Activated CD4-positive, alpha-beta T cell treated with anti-CD3 and anti-CD28 coated beads for 36 hours (primary cell): ENCODE measurements at regions not wholly inside any gene's neighbourhood (a gene's known extent, or its start where the extent isn't known, plus 50 kb on each side); places are given as distances from the start of the nearest gene placed in this dataset.
A peak's percentile ranks its signal among the peaks of the same experiment; 100 is the strongest.

Source experiments
- ATAC-seq: fragments of 200-7000 bp; cut with Tn5 transposase; one replicate; pipeline ENCODE4 v1.10.0; 2021; ENCODE audit warnings: mild to moderate bottlenecking, moderate library complexity
- CTCF ChIA-PET: fragments of 350-600 bp; sonication (Branson Sonifier 250); formaldehyde crosslinking; loops from one replicate; lab custom pipeline; 2021; ENCODE audit warnings: antibody characterized with exemption; lab: Charles Lee
- POLR2A ChIA-PET: fragments of 350-600 bp; sonication (Branson Sonifier 250); formaldehyde crosslinking; loops from one replicate; lab custom pipeline; 2021; ENCODE audit warnings: antibody characterized with exemption, inconsistent platforms; lab: Charles Lee
- DNase-seq: peaks from one replicate; pipeline ENCODE4 v3.0.0-alpha.2; 2020
- H3K27ac Mint-ChIP-seq: one replicate; pipeline ENCODE4 v1.8.0; 2021; ENCODE audit warnings: mixed read lengths
- H3K27me3 Mint-ChIP-seq: one replicate; pipeline ENCODE4 v1.8.0; 2021; ENCODE audit warnings: mixed read lengths
- H3K36me3 Mint-ChIP-seq: one replicate; pipeline ENCODE4 v1.8.0; 2021; ENCODE audit warnings: low read depth, mixed read lengths
- H3K4me1 Mint-ChIP-seq: one replicate; pipeline ENCODE4 v1.8.0; 2021; ENCODE audit warnings: mixed read lengths
- H3K4me3 Mint-ChIP-seq: one replicate; pipeline ENCODE4 v1.8.0; 2021; ENCODE audit warnings: mild to moderate bottlenecking, moderate library complexity, mixed read lengths
- H3K9me3 Mint-ChIP-seq: one replicate; pipeline ENCODE4 v1.8.0; 2021; ENCODE audit warnings: low read depth, mixed read lengths
- intact Hi-C, 2 experiments: fragments of 100-400 bp; cut with DNase I in 1 of 2; cut with micrococcal nuclease in 1 of 2; formaldehyde crosslinking; loops; one replicate each; pipeline versions ENCODE4 v1.14.2 to v1.15.1; 2022 to 2024; cut with DNase I, micrococcal nuclease

DNA sequence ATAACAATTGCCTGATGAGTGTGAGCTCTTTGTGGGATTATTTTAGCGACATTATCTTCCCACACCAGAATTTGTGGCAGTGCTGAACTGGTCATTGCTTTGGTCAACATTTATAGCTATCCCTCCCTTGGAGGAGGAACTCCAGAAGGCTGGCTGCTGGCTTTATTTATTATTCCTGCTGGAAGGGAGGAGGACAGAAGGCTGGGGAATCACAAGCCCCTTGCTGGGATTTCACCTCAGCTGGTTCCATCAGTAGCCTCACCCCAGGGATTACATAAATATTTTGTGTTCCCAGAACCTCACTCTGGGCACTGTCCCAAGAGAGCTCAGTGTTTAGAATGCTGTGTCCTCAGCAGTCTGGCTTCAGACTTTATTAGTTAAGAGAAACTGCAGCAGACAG is 102.8 kb upstream of the C1orf21 start:
- ChIA-PET POLR2A (no interaction called here), CTCF (no interaction called here)
- ATAC-seq (no peak), DNase-seq (no peak)
- Mint-ChIP-seq H3K9me3 (no peaks in the 10 kb centered on the region), H3K27ac (no peak overlapping the region), H3K27me3 (no peaks in the 10 kb centered on the region), H3K36me3 (no peaks in the 10 kb centered on the region), H3K4me3 (no peak overlapping the region), H3K4me1 (no peaks in the 10 kb centered on the region)
- intact Hi-C loops = no loop called here

DNA sequence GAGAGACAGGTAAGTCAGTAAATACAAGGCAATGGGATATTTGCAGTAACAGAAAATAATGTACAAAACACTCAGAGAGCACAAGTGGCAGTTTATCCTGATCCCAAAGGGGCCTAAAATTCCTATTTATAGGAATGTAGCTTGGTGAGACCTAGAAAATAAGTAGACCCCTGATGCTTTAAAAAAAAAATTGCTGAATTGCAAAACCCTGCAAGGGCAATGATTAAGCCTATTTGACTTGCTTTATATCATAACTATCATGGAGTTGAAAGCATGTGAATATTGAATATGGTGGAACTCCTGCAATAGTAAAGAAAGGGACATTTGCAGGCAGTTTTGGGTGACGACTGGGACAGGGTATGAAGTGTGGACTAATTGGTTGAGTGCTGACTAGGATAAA is 101.9 kb upstream of the C1orf21 start:
- Mint-ChIP-seq H3K27ac (no peak overlapping the region), H3K9me3 (no peaks in the 10 kb centered on the region), H3K4me1 (no peaks in the 10 kb centered on the region), H3K36me3 (no peaks in the 10 kb centered on the region), H3K4me3 (no peak overlapping the region), H3K27me3 (no peaks in the 10 kb centered on the region)
- ChIA-PET POLR2A (no interaction called here), CTCF (no interaction called here)
- DNase-seq (no peak), ATAC-seq (no peak)
- intact Hi-C loops = no loop called here

DNA sequence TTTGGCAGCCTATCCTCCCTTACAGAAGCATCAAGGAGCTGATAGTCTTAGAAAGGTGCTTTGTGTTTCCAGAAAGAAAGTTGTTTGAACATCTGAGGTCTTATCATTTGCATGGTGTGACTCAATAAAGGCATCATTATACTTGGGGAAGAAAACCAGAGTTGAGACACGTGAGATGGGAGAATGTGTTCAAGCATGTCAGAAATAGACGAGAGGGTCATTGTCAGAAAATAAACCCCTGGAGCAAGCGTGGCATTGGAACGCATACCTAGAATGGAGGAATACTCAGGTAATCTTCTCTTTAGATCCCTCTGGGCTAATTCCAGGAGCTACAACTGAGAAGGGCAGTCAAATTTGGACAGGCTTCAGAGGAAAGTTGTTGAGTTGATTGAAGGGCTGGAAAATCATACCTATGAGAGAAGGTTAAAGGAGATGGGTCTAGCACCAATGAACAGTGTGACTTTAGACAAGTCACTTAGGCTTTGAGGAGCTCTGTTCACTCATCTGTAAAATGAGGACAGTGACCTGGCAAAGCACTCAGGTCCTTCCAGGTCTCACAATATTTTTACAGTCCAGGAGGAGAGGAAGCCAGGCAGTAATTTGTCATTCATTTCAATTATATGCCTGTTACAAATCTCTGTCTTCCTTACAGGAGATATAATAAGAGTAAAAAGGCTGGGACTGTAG is 101.3 kb upstream of the C1orf21 start:
- no peak overlapping the region for H3K27ac Mint-ChIP-seq
- no peak overlapping the region for H3K4me3 Mint-ChIP-seq
- H3K4me1 Mint-ChIP-seq = no peaks in the 10 kb centered on the region
- H3K9me3 Mint-ChIP-seq = no peaks in the 10 kb centered on the region
- intact Hi-C loops = no loop called here
- H3K36me3 Mint-ChIP-seq = no peaks in the 10 kb centered on the region
- no peaks in the 10 kb centered on the region for H3K27me3 Mint-ChIP-seq
- DNase-seq (no peak), ATAC-seq (no peak)
- POLR2A ChIA-PET = interaction anchor here (0.6 kb wide), 1 partner anchor 522 kb away, joined by 3 read pairs; no protein-coding TSS in a partner anchor
- CTCF ChIA-PET = no interaction called here

DNA sequence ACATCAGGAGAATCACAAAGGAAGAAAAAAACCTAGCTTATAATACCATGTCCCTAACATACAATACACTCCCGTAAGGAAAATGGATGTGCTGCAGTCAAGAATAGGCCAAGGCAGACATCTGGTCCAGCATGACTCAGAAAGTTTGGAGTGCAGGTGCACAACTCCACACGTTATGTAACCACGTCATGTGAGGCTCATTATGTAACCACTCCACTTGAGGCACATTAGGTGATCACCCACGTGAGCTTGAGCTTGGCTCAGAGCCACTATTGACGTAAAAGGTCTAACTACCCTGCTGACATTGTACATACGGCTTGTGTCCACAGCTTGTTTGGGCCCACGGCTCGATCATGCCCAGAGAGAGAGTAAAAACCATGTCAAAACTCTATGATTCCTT is 99.8 kb upstream of the C1orf21 start:
- Mint-ChIP-seq H3K36me3 (no peaks in the 10 kb centered on the region), H3K9me3 (no peaks in the 10 kb centered on the region), H3K4me3 (no peak overlapping the region), H3K27ac (no peak overlapping the region), H3K4me1 (no peaks in the 10 kb centered on the region), H3K27me3 (no peaks in the 10 kb centered on the region)
- CTCF ChIA-PET = interaction anchor here (0.6 kb wide), 1 partner anchor 200 kb away, joined by 3 read pairs; no protein-coding TSS in a partner anchor
- no peak for DNase-seq
- intact Hi-C loops = no loop called here
- ATAC-seq = no peak
- POLR2A ChIA-PET = no interaction called here

DNA sequence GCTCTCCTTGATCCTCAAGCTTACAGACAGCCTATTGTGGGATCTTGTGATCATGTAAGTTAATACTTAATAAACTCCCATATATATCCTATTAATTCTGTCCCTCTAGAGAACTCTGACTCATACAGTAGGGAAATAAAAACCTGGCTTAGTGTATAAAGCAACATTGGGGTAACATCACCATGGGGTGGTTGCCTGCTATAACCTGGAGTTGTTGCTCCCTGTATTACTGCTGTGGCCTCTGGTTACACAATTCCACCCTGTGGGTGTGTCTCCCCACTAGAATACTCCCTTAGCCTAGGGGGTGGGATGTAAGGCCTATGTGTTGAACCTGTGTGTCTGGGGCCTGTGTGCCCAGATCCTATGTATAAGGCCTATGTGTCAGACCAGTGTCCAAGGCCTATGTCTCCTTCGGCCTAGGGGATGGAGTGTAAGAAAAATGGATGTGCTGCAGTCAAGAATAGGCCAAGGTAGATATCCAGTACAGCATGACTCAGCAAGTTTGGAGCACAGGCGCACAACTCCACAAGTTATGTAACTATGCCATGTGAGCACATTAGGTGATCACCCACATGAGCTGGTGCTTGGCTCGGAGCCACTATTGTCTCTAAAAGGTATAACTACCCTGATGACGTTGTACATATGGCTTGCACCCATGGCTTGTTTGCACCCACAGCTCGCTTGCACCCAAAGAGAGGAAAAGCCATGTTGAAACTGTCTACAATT is 96.8 kb upstream of the C1orf21 start:
- POLR2A ChIA-PET = no interaction called here
- CTCF ChIA-PET = no interaction called here
- Mint-ChIP-seq H3K4me1 (no peaks in the 10 kb centered on the region), H3K4me3 (no peak overlapping the region), H3K27me3 (peaks cover 3% of the 10 kb centered on the region), H3K36me3 (no peaks in the 10 kb centered on the region), H3K27ac (no peak overlapping the region), H3K9me3 (no peaks in the 10 kb centered on the region)
- DNase-seq (peak; percentile 6), ATAC-seq (no peak)
- intact Hi-C loops = no loop called here

DNA sequence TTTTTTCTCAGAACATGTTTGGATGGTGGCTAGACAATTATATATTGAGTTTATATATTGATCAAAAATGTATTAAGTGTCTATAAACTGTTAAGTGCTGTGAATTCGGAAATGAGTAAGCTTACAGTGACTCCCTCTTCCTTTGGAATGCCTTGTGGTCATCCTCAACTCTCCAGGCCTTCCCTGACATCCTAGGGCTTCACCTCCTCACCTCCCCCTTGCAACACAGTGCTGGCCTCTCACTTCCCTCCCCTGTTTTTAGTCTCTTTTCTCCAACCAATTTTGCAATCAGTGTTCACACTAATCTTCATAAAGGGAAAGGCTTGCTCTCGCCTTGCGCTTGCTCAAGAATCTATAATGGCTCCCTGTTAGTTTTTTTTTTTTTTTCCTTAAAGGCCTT is 95.1 kb upstream of the C1orf21 start:
- ChIA-PET POLR2A (no interaction called here), CTCF (no interaction called here)
- Mint-ChIP-seq H3K36me3 (no peaks in the 10 kb centered on the region), H3K4me1 (no peaks in the 10 kb centered on the region), H3K4me3 (no peak overlapping the region), H3K27ac (no peak overlapping the region), H3K9me3 (no peaks in the 10 kb centered on the region), H3K27me3 (peaks cover 3% of the 10 kb centered on the region)
- intact Hi-C loops = no loop called here
- no peak for DNase-seq
- no peak for ATAC-seq

DNA sequence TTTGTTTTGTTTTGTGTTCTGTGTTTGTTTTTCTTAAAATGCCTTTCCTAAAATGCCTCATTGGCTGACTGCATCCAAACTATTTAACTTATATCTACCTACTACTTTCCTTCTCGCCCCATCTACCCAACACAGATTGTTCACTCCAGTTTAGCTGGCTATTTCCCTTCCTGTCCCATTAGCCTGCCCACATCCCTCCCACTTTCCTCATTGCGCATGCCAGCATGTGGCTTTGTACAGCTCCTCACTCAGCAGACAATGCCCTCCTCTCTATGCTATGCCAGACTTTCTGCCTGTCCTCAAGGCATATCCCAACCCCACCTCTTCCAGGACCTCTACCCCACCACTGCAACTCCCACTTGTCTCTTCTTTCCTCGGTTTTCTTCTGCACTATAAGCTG is 94.7 kb upstream of the C1orf21 start:
- H3K27ac Mint-ChIP-seq = no peak overlapping the region
- POLR2A ChIA-PET = no interaction called here
- peaks cover 3% of the 10 kb centered on the region for H3K27me3 Mint-ChIP-seq
- no peak for DNase-seq
- CTCF ChIA-PET = no interaction called here
- H3K9me3 Mint-ChIP-seq = no peaks in the 10 kb centered on the region
- H3K4me3 Mint-ChIP-seq = no peak overlapping the region
- intact Hi-C loops = no loop called here
- no peak for ATAC-seq
- no peaks in the 10 kb centered on the region for H3K36me3 Mint-ChIP-seq
- no peaks in the 10 kb centered on the region for H3K4me1 Mint-ChIP-seq

DNA sequence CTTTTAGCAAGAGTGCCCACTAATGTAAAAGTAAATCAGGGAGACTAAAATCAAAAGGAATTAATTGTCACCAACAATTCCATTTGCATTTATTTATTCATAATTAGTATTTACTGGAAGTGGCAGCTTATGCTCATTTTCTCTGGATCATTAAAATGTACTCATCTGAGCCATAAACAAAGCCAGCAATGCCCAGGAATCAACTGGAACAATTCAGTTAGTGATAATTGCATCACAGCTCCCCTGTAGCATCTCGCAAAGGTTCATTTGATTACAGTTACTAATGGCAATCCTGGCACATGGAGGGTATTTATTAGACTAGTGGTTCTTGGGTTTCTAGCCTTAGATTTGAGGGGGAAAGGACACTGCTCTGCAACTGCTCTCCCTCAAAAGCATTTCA is 92.7 kb upstream of the C1orf21 start:
- Mint-ChIP-seq H3K4me1 (no peaks in the 10 kb centered on the region), H3K27ac (no peak overlapping the region), H3K36me3 (no peaks in the 10 kb centered on the region), H3K27me3 (peaks cover 8% of the 10 kb centered on the region), H3K9me3 (no peaks in the 10 kb centered on the region), H3K4me3 (no peak overlapping the region)
- ChIA-PET CTCF (no interaction called here), POLR2A (no interaction called here)
- DNase-seq (no peak), ATAC-seq (no peak)
- intact Hi-C loops = no loop called here

DNA sequence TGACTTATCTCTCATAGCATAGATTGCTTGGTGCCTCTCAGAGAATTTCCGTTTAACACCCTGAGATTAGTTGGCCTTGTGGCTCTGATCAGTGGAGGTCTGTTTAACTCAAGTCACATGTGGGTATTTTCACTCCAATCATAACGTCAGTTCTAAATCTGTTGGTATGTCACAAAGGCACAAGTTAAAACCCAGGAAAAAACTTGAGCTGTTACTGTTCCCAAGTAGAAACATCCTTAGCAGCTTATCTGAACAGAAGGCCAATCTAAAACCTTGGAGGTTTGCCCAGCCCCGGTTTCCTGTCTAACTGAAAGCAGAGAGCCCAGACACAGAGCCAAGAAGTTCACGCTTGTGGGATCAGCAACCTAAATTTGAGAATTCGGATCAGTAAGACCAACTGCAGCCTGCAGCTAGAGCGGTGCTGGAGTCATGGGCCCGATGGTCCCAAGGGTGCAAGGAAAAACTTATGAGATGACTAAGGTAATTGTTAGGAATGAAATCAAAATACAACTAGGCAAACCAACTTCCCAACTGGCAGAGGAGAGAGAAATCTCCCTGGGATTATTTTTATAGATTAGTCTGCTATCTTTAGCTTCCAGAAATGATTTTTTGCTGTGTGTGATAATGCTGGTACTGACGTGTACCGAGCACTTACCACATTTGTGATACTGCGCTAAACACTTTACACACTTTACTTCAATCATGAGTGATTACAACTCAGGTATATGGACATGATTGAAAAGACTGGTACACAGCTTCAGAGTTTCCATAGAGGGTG is 90.2 kb upstream of the C1orf21 start:
- ATAC-seq (no peak), DNase-seq (no peak)
- POLR2A ChIA-PET = interaction anchor here (0.6 kb wide), 1 partner anchor 168 kb away, joined by 3 read pairs; no protein-coding TSS in a partner anchor
- CTCF ChIA-PET = no interaction called here
- H3K9me3 Mint-ChIP-seq = no peaks in the 10 kb centered on the region
- H3K4me3 Mint-ChIP-seq = no peak overlapping the region
- peaks cover 8% of the 10 kb centered on the region for H3K27me3 Mint-ChIP-seq
- no peaks in the 10 kb centered on the region for H3K4me1 Mint-ChIP-seq
- H3K27ac Mint-ChIP-seq = no peak overlapping the region
- intact Hi-C loops = no loop called here
- no peaks in the 10 kb centered on the region for H3K36me3 Mint-ChIP-seq

DNA sequence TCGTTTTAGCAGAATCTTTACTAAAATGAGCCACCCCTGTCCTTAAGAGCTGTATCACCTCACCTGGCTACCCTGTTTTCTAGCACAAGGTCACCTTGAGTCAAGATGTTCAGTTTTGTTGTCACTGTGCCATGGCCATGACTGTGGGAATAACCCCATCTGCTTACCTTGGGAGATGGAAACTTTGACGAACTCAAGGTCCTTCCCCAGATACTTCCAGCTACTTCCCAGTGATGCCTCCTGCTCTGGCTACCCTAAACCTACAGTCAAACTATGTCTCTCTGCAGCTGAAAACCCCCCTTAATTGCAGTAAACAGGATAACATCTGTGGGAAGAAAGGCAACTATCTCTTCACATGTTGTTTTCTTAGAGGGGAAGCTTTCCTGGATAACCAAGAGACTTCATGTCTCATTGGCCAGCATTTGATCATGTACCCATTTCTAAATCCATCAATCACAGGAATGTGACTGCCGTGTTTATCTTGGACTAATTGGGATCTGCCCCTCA is 89.5 kb upstream of the C1orf21 start:
- Mint-ChIP-seq H3K27me3 (peaks cover 8% of the 10 kb centered on the region), H3K4me1 (no peaks in the 10 kb centered on the region), H3K4me3 (no peak overlapping the region), H3K27ac (no peak overlapping the region), H3K36me3 (no peaks in the 10 kb centered on the region), H3K9me3 (no peaks in the 10 kb centered on the region)
- DNase-seq (no peak), ATAC-seq (no peak)
- POLR2A ChIA-PET = no interaction called here
- intact Hi-C loops = no loop called here
- CTCF ChIA-PET = no interaction called here

DNA sequence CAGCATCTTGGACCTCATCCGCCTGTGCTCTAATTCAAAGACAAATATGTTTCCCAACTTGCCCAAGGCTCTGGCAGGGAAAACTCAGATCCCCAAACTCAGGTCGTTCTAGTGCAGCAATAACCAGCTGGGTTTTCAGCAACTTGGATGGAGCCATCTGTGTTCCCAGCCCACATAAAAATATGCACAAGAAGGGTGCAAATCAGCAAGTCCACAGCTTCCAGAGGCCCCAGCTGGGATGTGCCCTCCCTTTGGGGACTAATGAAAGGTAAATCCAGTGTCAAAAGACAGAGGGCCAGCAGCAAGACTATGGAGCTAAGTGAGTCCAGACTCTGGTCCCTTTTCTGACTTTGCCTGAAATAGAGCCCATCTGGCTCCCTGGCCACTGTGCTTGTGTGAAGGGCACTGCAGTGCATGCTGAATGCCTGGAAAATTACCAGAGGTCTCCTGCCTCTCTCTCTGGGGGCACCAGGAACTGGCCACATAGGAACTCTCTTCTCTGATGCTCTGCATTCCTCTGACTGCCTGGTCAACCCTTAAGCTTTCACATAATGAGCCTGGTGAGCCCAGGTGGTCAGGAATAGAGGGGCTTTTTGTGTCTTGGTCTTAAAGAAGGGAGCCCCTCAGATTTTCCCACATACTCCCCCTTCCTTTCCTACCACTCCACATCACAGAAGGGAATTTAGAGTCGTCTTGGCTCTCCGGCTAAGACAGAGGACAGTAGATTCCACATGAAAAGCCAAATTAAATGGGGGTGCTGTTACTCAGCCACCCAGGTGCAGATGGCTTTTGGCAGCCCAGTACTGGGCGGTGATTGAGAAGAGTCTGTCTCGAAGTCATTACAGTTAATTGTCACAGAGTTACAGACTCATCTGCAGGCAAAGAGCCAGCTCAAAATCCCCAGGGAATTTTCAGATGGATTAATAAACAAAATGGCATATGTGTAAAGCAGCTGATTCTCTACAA is 88.1 kb upstream of the C1orf21 start:
- POLR2A ChIA-PET = no interaction called here
- Mint-ChIP-seq H3K27me3 (peaks cover 8% of the 10 kb centered on the region), H3K4me1 (no peaks in the 10 kb centered on the region), H3K36me3 (no peaks in the 10 kb centered on the region), H3K27ac (no peak overlapping the region), H3K9me3 (peaks cover under 1% of the 10 kb centered on the region), H3K4me3 (no peak overlapping the region)
- DNase-seq (no peak), ATAC-seq (no peak)
- intact Hi-C loops = no loop called here
- CTCF ChIA-PET = interaction anchor here (0.7 kb wide), 1 partner anchor 331 kb away, joined by 3 read pairs; no protein-coding TSS in a partner anchor
